GM21423 (cell line): ENCODE measurements at regions not wholly inside any gene's neighbourhood (a gene's known extent, or its start where the extent isn't known, plus 50 kb on each side); places are given as distances from the start of the nearest gene placed in this dataset.
"Not testable (repeated sequence)": the region's sequence is repeated elsewhere in the genome, so short reads cannot be mapped to it uniquely, and the experiment has no call there.

Source experiments
- ATAC-seq: cut with Tn5 transposase; IDR thresholded peaks from one replicate; pipeline ENCODE4 v1.9.1; 2021; ENCODE audit warnings: mild to moderate bottlenecking, moderate library complexity; ENCODE audit not compliant: unreplicated experiment

GRCh38 chr1:96557336-96557735 is 164.2 kb upstream of the PTBP2 start:
- ATAC-seq = no peak

GRCh38 chr1:96558635-96559034 is 162.9 kb upstream of the PTBP2 start:
- no peak for ATAC-seq

GRCh38 chr1:96559181-96559580 is 162.4 kb upstream of the PTBP2 start:
- no peak for ATAC-seq

- ATAC-seq = no peak
Measured at GRCh38 chr1:96559707-96560596, 161.6 kb upstream of the PTBP2 start.

GRCh38 chr1:96562094-96562493 is 159.5 kb upstream of the PTBP2 start:
- ATAC-seq = no peak

GRCh38 chr1:96564401-96564800 is 157.2 kb upstream of the PTBP2 start:
- not testable (repeated sequence) for ATAC-seq

- no peak for ATAC-seq
Measured at GRCh38 chr1:96565546-96565945, 156.0 kb upstream of the PTBP2 start.

- no peak for ATAC-seq
Measured at GRCh38 chr1:96568639-96569038, 152.9 kb upstream of the PTBP2 start.

- ATAC-seq = no peak
Measured at GRCh38 chr1:96569288-96569687, 152.3 kb upstream of the PTBP2 start.

- ATAC-seq = no peak
Measured at GRCh38 chr1:96579636-96580035, 141.9 kb upstream of the PTBP2 start.

- ATAC-seq = no peak
Measured at GRCh38 chr1:96580920-96581319, 140.7 kb upstream of the PTBP2 start.

- no peak for ATAC-seq
Measured at GRCh38 chr1:96581772-96582171, 139.8 kb upstream of the PTBP2 start.

- no peak for ATAC-seq
Measured at GRCh38 chr1:96583903-96584302, 137.7 kb upstream of the PTBP2 start.

GRCh38 chr1:96587222-96587621 is 134.4 kb upstream of the PTBP2 start:
- no peak for ATAC-seq

GRCh38 chr1:96588416-96588995 is 133.1 kb upstream of the PTBP2 start:
- ATAC-seq = no peak

GRCh38 chr1:96595530-96595929 is 126.1 kb upstream of the PTBP2 start:
- ATAC-seq = not testable (repeated sequence)

GRCh38 chr1:96596226-96596922 is 125.2 kb upstream of the PTBP2 start:
- ATAC-seq = peak; percentile 80

GRCh38 chr1:96597218-96597617 is 124.4 kb upstream of the PTBP2 start:
- no peak for ATAC-seq

- ATAC-seq = no peak
Measured at GRCh38 chr1:96598416-96599168, 123.0 kb upstream of the PTBP2 start.

- not testable (repeated sequence) for ATAC-seq
Measured at GRCh38 chr1:96604620-96605019, 117.0 kb upstream of the PTBP2 start.

GRCh38 chr1:96617375-96617774 is 104.2 kb upstream of the PTBP2 start:
- not testable (repeated sequence) for ATAC-seq
